Left lung (tissue), 4 donors: ENCODE measurements at regions not wholly inside any gene's neighbourhood (a gene's known extent, or its start where the extent isn't known, plus 50 kb on each side); places are given as distances from the start of the nearest gene placed in this dataset.

Experiments used
- ATAC-seq: fragments of 200-7000 bp; cut with Tn5 transposase; one replicate; pipeline ENCODE4 v1.9.1; 2020; ENCODE audit warnings: moderate library complexity
- DNase-seq, 4 donors: peaks; one replicate each; pipeline ENCODE4 v3.0.0-alpha.2; 2013 to 2020
- H3K27ac ChIP-seq, 2 donors: fragments of 200-600 bp; sonication (generic) in 1 of 2; one replicate each; pipeline versions ENCODE4 v1.5.0 to v1.8.0; 2020 to 2021
- H3K27me3 ChIP-seq, 2 donors: fragments of 200-600 bp; sonication (generic) in 1 of 2; one replicate each; pipeline versions ENCODE4 v1.5.0 to v1.8.0; 2020 to 2021
- H3K36me3 ChIP-seq, 2 donors: fragments of 200-600 bp; sonication (generic) in 1 of 2; one replicate each; pipeline versions ENCODE4 v1.5.0 to v1.8.0; 2020 to 2021
- H3K4me1 ChIP-seq, 2 donors: fragments of 200-600 bp; one replicate each; pipeline ENCODE4 v1.8.0; 2021
- H3K4me3 ChIP-seq, 2 donors: fragments of 200-600 bp; sonication (generic) in 1 of 2; one replicate each; pipeline versions ENCODE4 v1.5.0 to v1.8.0; 2020 to 2021; ENCODE audit warnings: mild to moderate bottlenecking in 1 of 2
- H3K9me3 ChIP-seq, 2 donors: fragments of 200-600 bp; sonication (generic) in 1 of 2; one replicate each; pipeline versions ENCODE4 v1.5.0 to v1.8.0; 2020 to 2021
- CTCF ChIP-seq, 2 donors: fragments of 200-600 bp; sonication (generic) in 1 of 2; IDR thresholded peaks; one replicate each; pipeline versions ENCODE4 v1.5.0 to v1.8.0; 2021; ENCODE audit warnings: antibody characterized with exemption in 2 of 2
- intact Hi-C, 2 donors: fragments of 100-400 bp; cut with DNase I; formaldehyde crosslinking; loops; one replicate each; pipeline versions ENCODE4 v1.11.2 to v1.14.2; 2022
- donor health status: DM: no; HTN: yes; CAD: no.
- donor health status: DM: no; HTN: no; CAD: no.

GRCh38 chr4:139611391-139611790 is 54.2 kb upstream of the MGST2 start:
- H3K9me3 ChIP-seq, result no peaks in the 10 kb centered on the region
- ATAC-seq (no peak), DNase-seq (no peak)
- no peaks in the 10 kb centered on the region for H3K27me3 ChIP-seq
- intact Hi-C loops, result no loop called here
- no peak overlapping the region for H3K27ac ChIP-seq
- no peaks in the 10 kb centered on the region for H3K4me1 ChIP-seq
- H3K4me3 ChIP-seq, result no peak overlapping the region
- H3K36me3 ChIP-seq, result no peaks in the 10 kb centered on the region
- no peak for TF ChIP-seq CTCF (IDR thresholded peaks at IDR 0.05)

DNA sequence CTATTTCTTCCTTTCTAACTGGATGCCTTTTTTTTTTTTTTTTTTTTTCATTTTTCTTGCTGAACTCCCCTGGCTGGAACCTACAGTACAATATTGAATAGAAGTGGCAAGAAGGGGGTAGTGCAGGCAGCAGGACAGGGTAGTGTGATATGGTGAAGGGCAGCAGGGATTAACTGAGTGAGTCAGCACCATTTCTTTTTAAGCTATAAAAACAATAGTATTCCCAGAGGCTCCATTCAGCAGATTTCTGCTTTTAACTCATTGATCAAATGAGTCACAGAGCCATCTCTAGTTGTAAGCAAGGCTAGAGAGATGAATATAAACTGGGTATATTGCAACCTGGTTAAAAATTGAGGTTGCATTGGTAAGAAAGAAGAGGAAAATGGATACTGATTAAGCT is 53.6 kb upstream of the SETD7 start:
- H3K4me1 ChIP-seq, result no peaks in the 10 kb centered on the region
- H3K27ac ChIP-seq, result no peak overlapping the region
- intact Hi-C loops, result loop anchor here in 1 of 2 donors (10.0 kb wide), 1 partner anchor 45 kb away; no protein-coding TSS in a partner anchor
- no peaks in the 10 kb centered on the region for H3K27me3 ChIP-seq
- no peak for DNase-seq
- H3K4me3 ChIP-seq, result no peak overlapping the region
- no peak for ATAC-seq
- H3K36me3 ChIP-seq, result no peaks in the 10 kb centered on the region
- no peaks in the 10 kb centered on the region for H3K9me3 ChIP-seq
- no peak for TF ChIP-seq CTCF (IDR thresholded peaks at IDR 0.05)

GRCh38 chr4:139607502-139608060 is 51.6 kb upstream of the SETD7 start:
- no peaks in the 10 kb centered on the region for H3K27me3 ChIP-seq
- H3K4me3 ChIP-seq, result no peak overlapping the region
- H3K9me3 ChIP-seq, result no peaks in the 10 kb centered on the region
- H3K4me1 ChIP-seq, result no peaks in the 10 kb centered on the region
- H3K27ac ChIP-seq, result no peak overlapping the region
- DNase-seq, result no peak
- no peak for ATAC-seq
- intact Hi-C loops, result loop anchor here in 1 of 2 donors (10.0 kb wide), 1 partner anchor 47 kb away; no protein-coding TSS in a partner anchor
- TF ChIP-seq CTCF (IDR thresholded peaks at IDR 0.05), result no peak
- H3K36me3 ChIP-seq, result no peaks in the 10 kb centered on the region

DNA sequence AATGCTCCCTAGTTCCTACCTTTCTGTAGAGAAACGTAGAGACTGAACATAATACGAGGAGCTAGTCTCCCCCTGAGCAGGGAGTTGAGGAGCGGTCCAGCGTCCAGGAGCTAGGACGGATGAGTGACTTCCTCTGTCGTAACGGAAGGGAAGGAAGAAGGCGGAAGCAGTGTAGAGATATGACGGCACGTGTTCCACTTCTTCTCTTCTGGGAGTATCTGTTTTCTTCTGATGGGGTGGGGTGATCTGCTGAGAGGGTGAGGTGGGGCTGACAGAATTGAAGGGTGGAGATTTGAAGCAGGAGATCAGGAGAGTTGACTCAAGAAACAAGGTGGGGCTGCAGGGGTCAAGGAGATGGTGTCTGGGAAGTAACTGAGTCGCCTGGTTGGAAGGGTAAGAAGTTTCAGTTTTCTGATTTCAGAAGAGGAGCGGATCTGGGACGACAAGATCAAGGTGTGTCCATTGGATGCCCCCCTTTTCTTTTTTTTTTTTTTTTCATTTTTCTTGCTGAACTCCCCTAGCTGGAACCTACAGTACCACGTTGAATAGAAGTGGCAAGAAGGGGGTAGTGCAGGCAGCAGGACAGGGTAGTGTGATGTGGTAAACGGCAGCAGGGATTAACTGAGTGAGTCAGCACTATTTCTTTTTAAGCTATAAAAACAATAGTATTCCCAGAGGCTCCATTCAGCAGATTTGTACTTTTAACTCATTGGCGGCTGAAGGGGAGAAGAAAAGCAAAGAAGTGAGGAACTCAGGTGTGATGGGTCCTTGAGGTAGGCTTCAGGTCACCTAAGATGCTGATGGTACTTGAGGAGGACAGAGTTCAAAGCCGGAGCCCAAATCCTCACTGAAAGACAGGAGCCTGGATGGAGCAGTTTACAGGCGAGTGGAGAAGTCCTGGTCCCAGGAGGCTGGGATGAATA is 50.8 kb upstream of the SETD7 start:
- ATAC-seq (peak; percentile 49), DNase-seq (no peak)
- Histone ChIP-seq H3K4me3 (peak overlapping the region in 1 of 2 donors; percentile 11), H3K27me3 (no peaks in the 10 kb centered on the region), H3K9me3 (no peaks in the 10 kb centered on the region), H3K36me3 (no peaks in the 10 kb centered on the region), H3K27ac (no peak overlapping the region), H3K4me1 (no peaks in the 10 kb centered on the region)
- TF ChIP-seq CTCF (IDR thresholded peaks at IDR 0.05), result peak in 1 of 2 donors; percentile 4
- intact Hi-C loops, result loop anchor here in 1 of 2 donors (10.0 kb wide), 1 partner anchor 48 kb away; no protein-coding TSS in a partner anchor

DNA sequence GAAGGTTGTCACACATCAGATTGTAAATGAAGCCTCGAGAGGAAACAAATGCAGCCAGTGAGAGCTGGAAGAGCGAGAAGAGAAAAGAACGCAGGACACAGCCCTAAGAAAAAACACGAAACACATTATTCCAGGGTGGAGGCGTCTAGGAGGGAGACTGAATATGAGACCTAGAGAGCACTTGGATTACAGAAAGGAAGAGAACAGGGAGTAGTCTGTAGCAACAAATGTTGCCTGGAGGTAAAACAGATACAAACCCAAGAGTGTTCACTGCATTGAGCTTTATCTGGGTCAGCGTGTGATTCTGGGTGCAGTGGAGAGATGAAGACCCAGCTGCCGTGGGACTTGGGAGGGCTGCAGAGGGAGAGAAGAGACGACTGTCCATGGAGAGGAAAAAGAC is 50.1 kb upstream of the SETD7 start:
- Histone ChIP-seq H3K4me3 (peak overlapping the region in 1 of 2 donors; percentile 11), H3K4me1 (no peaks in the 10 kb centered on the region), H3K27me3 (no peaks in the 10 kb centered on the region), H3K9me3 (no peaks in the 10 kb centered on the region), H3K27ac (no peak overlapping the region), H3K36me3 (no peaks in the 10 kb centered on the region)
- ATAC-seq (no peak), DNase-seq (no peak)
- TF ChIP-seq CTCF (IDR thresholded peaks at IDR 0.05), result no peak
- intact Hi-C loops, result loop anchor here in 1 of 2 donors (10.0 kb wide), 1 partner anchor 49 kb away; no protein-coding TSS in a partner anchor
